ENCODE measurements at regions not wholly inside any gene's neighbourhood (a gene's known extent, or its start where the extent isn't known, plus 50 kb on each side); places are given as distances from the start of the nearest gene placed in this dataset.
A peak's percentile ranks its signal among the peaks of the same experiment; 100 is the strongest.

GRCh38 chr15:36178303-36178633 lies 401.2 kb upstream of the CDIN1 start:
- DNase-seq (peak; percentile 4), ATAC-seq (ENCODE audit: low read depth) (no peak)
- ChIA-PET POLR2A (ENCODE audit: unreplicated experiment) (no interaction called here), CTCF (no interaction called here)
- Histone ChIP-seq H2AFZ (replicated peaks; ENCODE audit: low read length, poor library complexity) (no peak overlapping the region), H4K5ac (ENCODE audit: low read depth, low read length) (no peak overlapping the region), H3K9me1 (ENCODE audit: insufficient read depth, low read length) (no peaks in the 10 kb centered on the region), H2BK15ac (ENCODE audit: low read depth, low read length) (no peak overlapping the region), H3K4ac (ENCODE audit: low read depth, low read length) (no peak overlapping the region), H3K9ac (ENCODE audit: low read depth, low read length) (no peak overlapping the region), H3K23ac (ENCODE audit: low read depth, low read length) (no peak overlapping the region), H2AK5ac (ENCODE audit: low read depth, low read length) (no peak overlapping the region), H3K4me3 (ENCODE audit: insufficient read depth, low read depth, low read length) (no peak overlapping the region), H3K9me3 (ENCODE audit: control insufficient read depth, insufficient read depth, low read length) (no peaks in the 10 kb centered on the region), H3K56ac (ENCODE audit: extremely low read depth, insufficient read depth, low read length) (no peak overlapping the region), H2AK9ac (replicated peaks; ENCODE audit: low read depth, low read length, poor library complexity) (no peak overlapping the region), H3K79me1 (ENCODE audit: low read depth in 1 of 2, low read length in 2 of 2) (no peaks in the 10 kb centered on the region), H4K8ac (ENCODE audit: low read depth in 2 of 2, low read length in 2 of 2) (no peak overlapping the region), H4K20me1 (ENCODE audit: insufficient read depth, low read length) (no peaks in the 10 kb centered on the region), H2BK120ac (ENCODE audit: low read depth, low read length) (no peak overlapping the region), H3K4me1 (ENCODE audit: control insufficient read depth, insufficient read depth, low read length) (peaks cover 11% of the 10 kb centered on the region), H3K27me3 (ENCODE audit: control insufficient read depth, insufficient read depth, low read length) (no peaks in the 10 kb centered on the region), H3K27ac (ENCODE audit: insufficient read depth, low read length) (no peak overlapping the region; the same call in 1 of the 2 replicates), H2BK5ac (ENCODE audit: low read depth, low read length, poor library complexity, severe bottlenecking) (no peak overlapping the region), H3K36me3 (ENCODE audit: control insufficient read depth, insufficient read depth, low read length) (no peaks in the 10 kb centered on the region), H4K91ac (ENCODE audit: insufficient read depth, low read depth, low read length) (no peak overlapping the region), H3K4me2 (ENCODE audit: low read depth, low read length) (no peak overlapping the region), H3K14ac (replicated peaks; ENCODE audit: low read depth, low read length) (no peak overlapping the region), H2BK20ac (ENCODE audit: low read depth, low read length) (no peak overlapping the region), H3K18ac (ENCODE audit: low read depth, low read length) (no peak overlapping the region)
- BruUV-seq (replicated peaks): no TSS peak
- WGBS, 2 experiments (ENCODE audit: extremely low coverage in 2 of 2, insufficient read length in 1 of 2): no CpG with 5 or more reads among the region's 2 CpGs
- in situ Hi-C loops (cut with MboI; ENCODE audit: low sequenced_read_pairs) (no loop called here), dilution Hi-C loops (cut with HindIII; ENCODE audit: low sequenced_read_pairs, unreplicated experiment) (no loop called here), intact Hi-C loops (cut with micrococcal nuclease) (no loop called here)
- TF ChIP-seq MXI1 (IDR thresholded peaks at IDR 0.05; ENCODE audit: borderline replicate concordance, low read depth, low read length) (no peak), RCOR1 (IDR thresholded peaks at IDR 0.05; ENCODE audit: insufficient replicate concordance, low read length) (no peak), SMC3 (IDR thresholded peaks at IDR 0.05; ENCODE audit: low read depth, low read length) (no peak), POLR2A (IDR thresholded peaks at IDR 0.05; ENCODE audit: low read depth, low read length) (no peak), NFE2L2 (IDR thresholded peaks at IDR 0.05; ENCODE audit: low read depth, low read length) (no peak), ELK1 (IDR thresholded peaks at IDR 0.05; ENCODE audit: borderline replicate concordance, low read depth, low read length) (no peak), RAD21 (IDR thresholded peaks at IDR 0.05; ENCODE audit: low read length) (no peak), MAZ (IDR thresholded peaks at IDR 0.05; ENCODE audit: borderline replicate concordance, low read depth, low read length) (no peak), RFX5 (IDR thresholded peaks at IDR 0.05; ENCODE audit: low read depth, low read length) (no peak), FOS (IDR thresholded peaks at IDR 0.05; ENCODE audit: low read depth, low read length) (no peak), CEBPB (IDR thresholded peaks at IDR 0.05; ENCODE audit: low read depth, low read length) (no peak), BHLHE40 (IDR thresholded peaks at IDR 0.05; ENCODE audit: low read depth, low read length) (no peak), CHD1 (IDR thresholded peaks at IDR 0.05; ENCODE audit: low read depth, low read length) (no peak)
- TF ChIP-seq, protein P1, sequence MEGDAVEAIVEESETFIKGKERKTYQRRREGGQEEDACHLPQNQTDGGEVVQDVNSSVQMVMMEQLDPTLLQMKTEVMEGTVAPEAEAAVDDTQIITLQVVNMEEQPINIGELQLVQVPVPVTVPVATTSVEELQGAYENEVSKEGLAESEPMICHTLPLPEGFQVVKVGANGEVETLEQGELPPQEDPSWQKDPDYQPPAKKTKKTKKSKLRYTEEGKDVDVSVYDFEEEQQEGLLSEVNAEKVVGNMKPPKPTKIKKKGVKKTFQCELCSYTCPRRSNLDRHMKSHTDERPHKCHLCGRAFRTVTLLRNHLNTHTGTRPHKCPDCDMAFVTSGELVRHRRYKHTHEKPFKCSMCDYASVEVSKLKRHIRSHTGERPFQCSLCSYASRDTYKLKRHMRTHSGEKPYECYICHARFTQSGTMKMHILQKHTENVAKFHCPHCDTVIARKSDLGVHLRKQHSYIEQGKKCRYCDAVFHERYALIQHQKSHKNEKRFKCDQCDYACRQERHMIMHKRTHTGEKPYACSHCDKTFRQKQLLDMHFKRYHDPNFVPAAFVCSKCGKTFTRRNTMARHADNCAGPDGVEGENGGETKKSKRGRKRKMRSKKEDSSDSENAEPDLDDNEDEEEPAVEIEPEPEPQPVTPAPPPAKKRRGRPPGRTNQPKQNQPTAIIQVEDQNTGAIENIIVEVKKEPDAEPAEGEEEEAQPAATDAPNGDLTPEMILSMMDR (conservative IDR thresholded peaks at IDR 0.05; ENCODE audit: low read depth, low read length): no peak

Measured in IMR-90 (cell line).